HuH-7 (cell line): ENCODE measurements at regions not wholly inside any gene's neighbourhood (a gene's known extent, or its start where the extent isn't known, plus 50 kb on each side); places are given as distances from the start of the nearest gene placed in this dataset.

Experiments
- DNase-seq: peaks from one replicate; pipeline ENCODE4 v3.0.0; 2011; ENCODE audit warnings: low spot score

DNA sequence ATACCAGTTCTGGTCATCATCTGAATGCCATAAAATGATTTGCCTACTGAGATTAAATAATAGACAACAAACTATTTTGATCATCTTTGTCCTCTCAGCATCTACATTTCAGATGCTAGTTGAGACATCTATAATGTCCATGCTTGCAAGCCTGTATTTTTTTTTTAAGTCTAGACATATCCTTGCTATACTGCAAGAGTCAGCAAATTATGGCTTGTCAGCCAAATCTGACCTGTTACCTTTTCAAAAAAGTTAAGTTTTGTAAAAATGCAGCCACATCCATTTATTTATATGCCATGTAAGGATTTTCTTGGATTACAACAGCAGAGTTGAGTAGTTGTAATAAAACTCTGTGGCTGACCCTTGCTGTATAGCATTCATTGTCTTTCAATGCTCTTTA, 1355.7 kb upstream of the FAM98A start:
- DNase-seq, result no peak

DNA sequence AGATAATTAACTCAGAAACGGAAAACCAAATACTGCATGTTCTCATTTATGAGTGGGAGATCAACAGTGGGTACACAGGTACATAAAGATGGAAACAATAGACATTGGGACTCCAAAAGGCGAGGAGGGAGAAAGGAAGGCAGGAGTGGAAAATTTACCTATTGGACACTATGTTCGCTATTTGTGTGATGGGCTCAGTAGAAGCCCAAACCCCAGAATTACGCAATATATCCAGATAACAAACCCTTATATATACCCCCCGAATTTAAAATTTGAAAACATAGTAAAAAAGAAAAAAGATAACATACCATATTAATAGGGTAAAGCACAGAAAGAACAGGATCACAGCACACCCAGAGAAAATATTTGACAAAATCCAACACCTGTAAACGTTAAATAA, 1351.7 kb upstream of the FAM98A start:
- no peak for DNase-seq

DNA sequence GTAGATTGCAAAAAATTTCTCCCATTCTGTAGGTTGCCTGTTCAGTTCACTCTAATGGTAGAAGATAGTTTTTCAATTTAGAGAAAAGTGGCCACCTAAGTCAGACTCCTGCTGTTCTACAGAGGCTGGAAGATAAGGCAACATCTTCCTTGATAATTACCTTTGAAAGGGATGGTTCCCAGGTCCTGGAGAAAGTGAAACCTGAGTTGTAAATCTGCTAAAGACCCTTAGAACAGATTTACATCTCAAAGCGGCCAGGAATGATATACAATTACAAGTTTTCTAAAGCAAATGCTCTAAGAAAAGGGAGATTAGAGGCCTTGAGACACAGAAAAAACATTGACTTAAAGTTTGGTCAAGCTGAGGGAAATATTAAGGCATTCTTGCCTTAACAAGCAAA, 1350.2 kb upstream of the FAM98A start:
- no peak for DNase-seq

DNA sequence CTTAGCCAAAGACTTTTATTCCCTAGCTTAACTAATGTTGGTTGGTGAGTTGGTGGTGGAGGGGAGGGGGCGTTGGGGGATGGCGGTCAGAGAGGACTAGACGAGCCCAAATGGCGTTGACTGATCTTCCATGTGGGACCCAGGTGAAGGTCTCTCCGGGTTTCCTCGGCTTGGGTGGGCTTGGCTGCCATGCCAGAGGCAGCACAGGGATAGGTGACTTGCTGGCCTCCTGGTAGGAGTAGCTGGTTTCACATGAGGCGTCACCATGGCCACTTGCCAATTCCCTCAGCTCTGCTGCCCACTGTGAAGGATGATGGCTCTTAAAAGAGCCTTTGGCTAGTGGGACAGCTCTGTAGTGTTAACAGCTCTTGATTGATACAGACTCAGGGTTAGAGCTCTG, 1337.0 kb upstream of the FAM98A start:
- DNase-seq, result no peak

DNA sequence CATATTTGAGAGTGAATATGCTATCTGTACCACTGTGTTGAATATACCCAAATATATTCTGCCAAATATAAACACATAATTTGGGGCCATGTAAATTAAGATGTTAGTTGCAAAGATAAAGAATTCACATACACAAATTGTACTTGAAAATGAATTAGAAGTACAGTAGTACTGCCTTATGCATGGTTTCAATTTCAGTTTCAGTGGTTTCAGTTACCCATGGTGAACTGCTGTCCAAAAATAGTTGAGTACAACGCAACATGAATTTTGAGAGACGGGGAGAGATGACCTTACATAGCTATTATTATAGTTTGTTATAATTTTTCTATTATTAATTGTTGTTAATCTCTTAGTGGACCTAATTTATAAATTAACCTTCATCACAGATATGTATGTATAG, 1313.0 kb upstream of the FAM98A start:
- DNase-seq, result no peak

DNA sequence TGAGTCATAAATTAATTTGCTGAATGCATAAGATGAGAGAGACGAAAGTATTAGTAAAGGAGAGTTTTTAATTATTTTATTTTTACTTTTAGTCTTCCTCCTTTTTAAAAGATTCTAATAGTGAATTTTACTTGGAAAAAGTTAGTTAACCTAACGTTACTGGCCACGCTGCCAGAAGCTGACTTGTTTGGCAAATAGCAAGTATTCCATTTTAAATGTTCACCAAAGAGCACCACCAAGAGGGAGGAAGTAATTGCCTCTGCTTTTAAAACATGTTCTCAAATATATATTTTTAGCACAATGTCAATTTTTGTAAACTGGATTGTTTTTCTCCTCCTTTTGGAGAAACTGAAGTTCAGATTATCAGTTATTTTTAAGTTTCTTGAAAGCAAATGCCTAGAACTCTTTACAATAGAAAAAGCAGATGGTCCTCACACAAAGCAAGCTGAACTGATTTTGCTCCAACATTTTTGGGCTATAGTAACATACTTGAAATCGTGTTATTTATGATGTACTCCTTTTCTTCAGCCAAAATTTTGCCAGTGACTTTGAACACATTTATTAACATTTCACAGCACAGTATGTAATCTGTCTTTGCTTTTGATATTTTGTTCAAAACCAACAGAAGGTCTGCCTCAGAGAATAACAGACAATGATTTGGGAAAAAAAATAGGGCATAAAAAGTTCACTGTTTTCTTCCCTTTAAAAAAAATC, 1311.0 kb upstream of the FAM98A start:
- DNase-seq, result no peak

DNA sequence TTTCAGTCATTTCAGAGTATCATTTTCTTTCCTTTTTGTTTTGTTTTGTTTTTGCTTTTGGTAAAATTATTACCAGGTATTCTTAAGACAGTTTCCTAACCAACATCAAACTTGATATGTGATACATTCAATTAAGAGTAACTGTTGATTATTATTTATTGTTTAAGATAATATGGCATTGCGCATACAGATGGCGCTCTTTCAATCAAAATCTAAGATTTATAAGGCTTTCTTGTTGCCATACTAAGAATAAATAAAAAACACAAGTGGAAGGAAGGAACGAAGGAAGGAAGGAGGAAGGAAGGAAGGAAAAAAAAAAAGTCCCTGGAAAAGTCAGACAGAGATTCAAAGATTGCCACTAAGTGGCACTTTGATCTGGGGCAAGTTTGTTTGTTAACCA, 1308.7 kb upstream of the FAM98A start:
- no peak for DNase-seq

DNA sequence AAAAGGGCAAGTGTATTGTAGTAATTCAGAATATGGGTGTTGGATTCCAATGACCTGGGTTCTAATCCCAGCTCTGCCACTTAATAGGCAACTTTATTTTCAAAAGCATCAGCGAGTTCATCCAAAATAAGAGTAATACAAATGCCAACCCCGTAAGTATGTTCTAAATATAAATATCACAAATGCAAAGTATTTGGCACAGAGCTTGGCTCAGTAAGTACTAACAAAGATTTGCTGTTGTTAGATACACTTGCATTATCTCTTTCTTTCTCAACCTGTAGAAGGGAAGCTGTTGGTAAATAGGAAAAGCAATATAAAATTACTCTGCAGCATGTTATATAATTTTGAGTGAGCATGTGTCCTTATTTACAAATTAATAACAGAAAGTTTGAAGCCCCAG, 1302.6 kb upstream of the FAM98A start:
- no peak for DNase-seq

DNA sequence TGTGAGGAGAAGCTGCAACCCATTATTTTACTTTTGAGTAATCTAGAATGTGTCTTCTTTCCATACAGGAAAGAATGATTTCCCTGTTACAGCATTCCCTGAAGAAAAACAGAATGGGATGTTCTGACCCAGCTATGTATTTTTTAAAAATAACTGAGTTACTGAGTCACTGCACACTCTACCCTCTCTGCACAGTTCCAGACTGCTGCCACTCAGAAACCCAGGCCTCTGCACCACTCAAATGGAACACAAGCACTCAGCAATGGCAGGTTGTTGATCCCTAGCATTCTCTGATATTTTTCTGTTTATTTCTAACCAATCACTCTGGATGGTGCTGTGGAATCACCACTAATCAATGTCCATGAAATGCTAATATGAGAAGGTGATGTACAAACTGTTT, 1300.0 kb upstream of the FAM98A start:
- DNase-seq, result no peak

DNA sequence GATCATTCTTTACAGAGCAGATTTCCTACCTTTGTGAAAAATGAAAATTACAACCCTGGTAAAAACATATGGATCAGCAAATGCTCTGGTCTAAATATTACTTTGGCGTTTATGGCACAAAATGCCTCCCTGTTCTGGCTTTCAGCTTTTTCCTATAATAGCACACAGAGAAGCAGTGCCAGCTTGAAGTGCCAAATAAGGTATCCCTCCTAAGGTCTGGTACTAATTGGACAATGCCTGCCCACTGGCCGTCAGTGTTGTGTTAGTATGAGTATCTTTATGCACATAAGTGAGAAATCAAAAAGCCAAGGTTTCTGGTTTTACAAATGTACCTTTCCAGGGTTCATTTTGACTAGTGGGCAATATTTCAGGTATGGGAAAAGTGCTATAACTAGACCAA, 1293.7 kb upstream of the FAM98A start:
- no peak for DNase-seq

DNA sequence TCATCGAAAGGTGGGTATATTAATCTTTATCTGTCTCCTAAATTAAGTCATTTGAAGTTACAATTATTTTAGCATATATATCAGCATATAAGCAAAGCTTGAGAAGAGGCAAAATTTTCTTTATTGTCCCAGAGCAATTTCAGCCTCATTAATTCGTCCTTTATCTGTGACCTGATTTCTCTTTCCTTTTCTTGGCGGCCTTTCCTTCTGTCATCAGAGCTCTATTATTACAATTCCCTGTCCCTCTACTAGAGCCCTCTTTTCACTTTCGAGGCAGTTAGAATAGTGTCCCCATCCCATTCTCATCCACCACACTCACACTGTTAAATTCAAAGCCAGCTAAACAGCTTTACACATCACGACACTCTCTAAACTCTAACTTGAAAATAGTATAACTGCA, 1293.2 kb upstream of the FAM98A start:
- no peak for DNase-seq

DNA sequence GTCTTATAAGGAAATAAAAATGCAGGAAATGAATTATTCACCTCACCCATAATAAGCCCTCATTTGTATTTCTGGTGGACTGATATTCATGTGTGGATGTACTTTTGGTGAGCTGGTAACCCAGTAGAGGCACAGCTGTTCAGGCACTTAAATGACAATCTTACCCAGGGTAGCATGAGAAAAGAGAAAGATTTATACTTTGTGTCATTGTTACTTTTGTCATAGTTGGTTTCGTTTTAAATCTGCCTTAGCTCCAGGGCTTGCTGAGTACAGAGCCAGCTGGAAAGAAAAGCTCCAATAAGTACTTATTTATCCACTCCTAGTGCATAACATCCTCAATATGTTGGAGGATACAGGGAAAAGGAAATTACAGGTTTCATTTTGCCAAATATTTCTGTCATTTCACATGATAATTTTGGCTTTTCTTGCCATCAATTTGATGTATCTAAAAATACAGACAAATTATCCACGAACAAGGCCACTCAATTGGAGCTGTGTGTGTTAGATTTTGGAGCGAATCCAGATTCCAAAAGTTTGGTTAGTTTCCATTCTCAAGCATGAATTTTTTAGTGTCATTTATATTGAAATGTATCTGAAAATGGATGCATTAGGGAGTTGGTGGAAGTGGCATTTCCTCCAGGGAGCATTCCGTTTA, 1276.1 kb upstream of the FAM98A start:
- no peak for DNase-seq

DNA sequence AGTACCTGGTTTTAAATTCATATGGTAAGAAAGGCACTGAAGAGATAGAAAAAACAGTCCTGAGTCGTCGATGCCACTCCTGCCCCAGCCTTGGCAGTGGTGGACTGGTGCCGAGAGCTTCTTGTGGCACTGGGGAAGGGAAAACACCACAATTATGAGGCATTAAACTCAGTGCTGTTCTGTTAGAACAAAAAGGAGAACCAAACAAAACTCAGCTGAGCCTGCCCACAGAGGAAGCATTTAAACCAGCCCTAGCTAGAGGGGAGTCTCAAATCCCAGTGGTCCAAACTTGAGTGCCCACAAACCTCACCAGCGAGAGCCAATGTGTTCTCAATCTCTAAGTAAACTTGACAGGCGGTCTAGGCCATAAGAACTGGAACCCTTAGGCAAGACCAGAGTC, 1254.5 kb upstream of the FAM98A start:
- DNase-seq, result no peak

DNA sequence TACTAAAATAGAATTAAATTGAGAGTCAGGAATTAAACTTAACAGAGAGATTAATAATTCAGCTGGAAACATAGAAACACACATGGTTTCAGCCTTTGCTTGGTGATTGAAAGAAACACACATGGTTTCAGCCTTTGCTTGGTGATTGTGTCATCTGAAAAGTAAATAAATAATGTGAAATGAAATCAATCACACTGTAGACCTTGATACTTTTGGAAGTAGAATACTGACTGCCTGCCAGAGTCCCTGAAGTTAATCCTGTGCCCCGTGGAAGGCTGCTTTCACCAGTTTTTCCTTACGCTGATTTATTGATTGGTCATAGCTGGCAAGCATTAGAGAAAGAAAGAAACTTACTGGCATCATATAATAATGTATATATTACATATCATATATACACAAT, 1252.7 kb upstream of the FAM98A start:
- DNase-seq, result no peak

DNA sequence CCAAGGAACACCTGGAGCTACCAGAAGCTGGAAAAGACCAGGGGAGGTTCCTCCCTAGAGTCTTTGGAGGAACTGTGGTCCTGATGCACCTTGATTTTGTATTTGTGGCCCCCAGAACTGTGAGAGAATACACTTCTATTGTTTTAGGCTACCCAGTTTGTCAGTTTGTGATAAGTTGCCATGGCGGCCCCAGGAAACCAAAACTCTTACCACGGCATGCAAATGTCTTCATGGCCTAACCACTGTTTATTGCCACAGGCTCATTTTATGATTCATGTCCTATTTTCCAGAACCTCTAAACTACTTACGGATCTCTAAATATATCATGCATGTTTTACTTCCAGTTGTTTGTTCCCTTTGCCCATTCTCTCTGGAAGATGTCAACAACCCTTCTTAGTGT, 1250.7 kb upstream of the FAM98A start:
- DNase-seq, result no peak

DNA sequence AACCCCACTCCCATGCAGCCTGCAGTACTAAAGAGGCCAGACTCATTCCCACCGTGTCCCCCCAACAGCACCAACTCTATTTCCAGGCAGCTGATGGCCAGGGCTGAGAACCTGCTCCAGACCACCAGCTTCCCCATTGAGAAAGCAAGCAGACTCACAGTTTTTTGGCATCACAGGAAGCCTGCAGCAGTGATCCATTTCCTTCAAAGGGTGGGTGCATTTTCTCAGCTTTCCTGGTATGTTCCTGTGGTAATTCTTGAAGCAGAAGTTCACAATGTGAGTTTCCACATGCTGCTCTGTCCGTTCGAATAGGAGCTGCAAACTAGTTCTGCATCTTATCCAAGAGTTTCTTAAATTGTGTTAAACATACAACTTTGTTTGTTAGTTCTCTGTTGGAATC, 1249.6 kb upstream of the FAM98A start:
- no peak for DNase-seq

DNA sequence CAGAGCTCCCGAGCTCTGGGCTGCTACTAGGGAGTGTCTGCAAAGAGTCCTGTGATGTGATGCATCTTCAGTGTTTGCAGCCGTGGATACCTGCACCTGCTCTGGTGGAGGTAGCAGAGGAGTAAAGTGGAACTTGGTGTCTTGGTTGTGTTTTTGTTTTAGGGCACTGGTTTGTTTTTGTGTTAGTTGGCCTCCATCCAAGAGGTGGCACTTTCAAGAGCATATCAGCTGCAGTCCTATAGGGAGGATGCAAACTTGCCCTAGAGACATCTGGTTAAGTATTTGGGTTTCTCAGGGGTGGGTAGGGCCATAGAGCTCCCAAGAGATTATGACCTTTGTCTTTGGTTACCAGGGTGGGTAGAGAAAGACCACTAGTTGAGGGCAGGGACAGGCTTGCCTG, 1249.0 kb upstream of the FAM98A start:
- no peak for DNase-seq

DNA sequence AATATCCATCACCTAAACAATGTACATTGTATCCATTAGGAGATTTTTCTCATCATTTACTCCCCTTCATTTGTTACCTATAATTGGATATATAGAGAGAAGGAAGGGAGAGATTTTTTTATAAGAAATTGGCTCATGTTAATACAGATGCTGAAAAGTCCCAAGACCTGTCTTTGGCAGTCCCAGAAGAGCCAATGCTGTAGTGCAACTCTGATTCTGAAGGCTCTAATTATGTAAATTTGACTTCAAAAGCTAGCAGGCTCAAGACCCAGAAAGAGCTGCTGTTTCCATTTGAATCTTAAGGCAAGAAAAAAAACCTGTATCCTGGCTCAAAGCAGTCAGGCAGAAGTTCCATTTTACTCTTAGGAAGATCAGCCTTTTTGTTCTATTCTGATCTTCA, 1245.5 kb upstream of the FAM98A start:
- no peak for DNase-seq

DNA sequence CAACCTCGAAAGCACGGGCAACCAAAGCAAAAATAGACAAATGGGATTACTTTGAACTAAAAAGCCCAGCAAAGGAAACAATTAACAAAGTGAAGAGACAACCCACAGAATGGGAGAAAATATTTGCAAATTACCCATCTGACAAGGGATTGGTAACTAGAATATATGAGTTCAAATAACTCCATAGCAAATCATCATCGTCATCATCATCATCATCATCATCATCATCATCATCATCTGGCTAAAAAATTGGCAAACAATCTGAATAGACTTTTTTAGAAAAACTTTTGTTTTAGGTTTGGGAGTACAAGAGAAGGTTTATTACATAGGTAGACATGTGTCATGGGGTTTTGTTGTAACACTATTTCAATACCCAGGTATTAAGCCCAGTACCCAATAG, 1239.3 kb upstream of the FAM98A start:
- no peak for DNase-seq

DNA sequence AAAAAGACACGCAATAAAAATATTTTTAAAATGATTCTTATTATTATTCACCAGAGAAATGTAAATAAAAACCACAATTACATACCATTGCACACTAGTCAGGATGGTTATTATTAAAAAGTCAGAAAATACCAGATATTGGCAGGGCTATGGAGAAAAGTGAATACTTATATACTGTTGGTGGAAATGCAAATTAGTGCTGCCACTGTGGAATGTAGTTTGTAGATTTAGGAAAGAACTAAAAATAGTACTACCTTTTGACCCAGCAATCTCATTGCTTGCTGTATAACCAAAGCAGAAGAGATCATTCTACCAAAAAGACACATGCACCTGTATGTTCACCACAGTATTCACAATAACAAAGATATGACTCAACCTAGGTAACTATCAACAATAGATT, 1237.3 kb upstream of the FAM98A start:
- DNase-seq, result no peak

DNA sequence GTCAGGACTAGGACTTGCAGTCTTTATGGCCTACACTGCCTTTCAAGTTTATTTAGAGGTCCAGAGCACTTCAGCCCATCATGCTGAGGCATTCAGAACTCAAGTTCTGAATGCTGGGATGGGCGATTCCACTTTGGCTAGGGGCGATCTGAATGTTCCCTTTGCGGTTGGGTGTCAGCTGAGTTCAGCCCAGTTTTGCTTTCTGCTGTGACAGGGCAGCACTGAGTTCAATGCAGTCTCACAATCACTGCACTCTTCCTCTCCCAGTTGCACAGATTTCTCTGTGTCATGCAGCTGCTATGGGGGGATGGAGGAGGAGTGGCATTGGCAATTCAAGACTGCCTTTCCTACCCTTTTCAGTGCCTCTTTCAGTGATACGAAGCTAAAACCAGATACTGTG, 1232.0 kb upstream of the FAM98A start:
- DNase-seq, result no peak

DNA sequence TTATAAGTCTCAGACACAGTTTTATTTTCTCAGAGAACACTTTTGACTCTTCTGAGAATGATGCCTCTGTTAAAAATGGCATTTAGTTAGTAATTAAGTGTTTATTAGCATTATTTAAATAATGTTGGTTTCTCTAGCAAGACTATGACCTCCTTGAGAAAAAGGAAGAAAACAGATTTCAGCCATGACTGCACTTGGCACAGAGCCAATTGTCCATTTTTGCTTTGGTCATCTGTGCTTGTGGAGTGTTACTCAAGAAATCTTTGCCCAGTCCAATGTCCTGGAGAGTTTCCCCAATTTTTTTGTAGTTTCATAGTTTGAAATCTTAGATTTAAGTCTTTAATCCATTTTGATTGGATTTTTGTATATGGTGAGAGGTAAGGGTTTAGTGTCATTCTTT, 1229.4 kb upstream of the FAM98A start:
- no peak for DNase-seq

DNA sequence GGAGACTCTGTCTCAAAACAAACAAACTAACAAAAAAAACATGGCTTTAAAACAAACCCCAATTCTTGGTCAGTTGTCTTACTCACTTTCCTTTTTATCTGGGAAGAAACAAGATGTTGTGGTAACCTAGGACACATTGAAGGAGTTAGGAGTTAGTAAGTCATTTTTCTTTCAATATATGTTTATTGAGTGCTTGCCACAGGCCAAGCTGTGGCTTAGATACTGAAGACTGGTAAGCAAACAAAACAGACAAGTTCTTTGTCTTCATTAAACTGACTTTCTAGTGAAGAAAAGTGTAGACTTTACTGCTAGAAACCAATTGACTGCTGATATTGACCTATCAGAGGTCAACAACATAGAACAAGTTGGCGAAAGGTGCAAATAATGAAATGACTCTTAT, 1228.3 kb upstream of the FAM98A start:
- DNase-seq, result no peak

DNA sequence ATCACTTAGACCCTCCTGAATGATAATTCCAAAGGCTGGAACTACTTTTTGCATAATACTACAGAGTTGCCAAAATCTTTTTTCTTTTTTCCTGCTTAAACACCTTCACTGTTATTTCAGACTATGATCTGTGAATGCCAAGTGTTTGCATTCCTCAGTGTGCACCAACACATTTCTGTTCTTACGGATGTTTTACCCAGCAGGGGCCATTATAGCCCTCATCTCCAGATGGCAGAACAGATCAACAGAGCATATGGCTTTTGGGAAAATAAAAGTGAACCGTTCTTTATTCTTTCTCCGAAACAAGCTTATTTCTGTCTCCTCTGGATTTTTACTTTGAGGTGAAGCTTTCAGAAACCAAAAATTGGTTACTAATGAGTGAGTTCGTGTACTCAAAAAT, 1226.6 kb upstream of the FAM98A start:
- DNase-seq, result no peak
